GM23338 (cell line): ENCODE measurements at regions not wholly inside any gene's neighbourhood (a gene's known extent, or its start where the extent isn't known, plus 50 kb on each side); places are given as distances from the start of the nearest gene placed in this dataset.

Experiments used
- ATAC-seq: fragments of 200-7000 bp; cut with Tn5 transposase; 3 replicates; pipeline ENCODE4 v1.9.1; 2020
- DNase-seq: peaks from one replicate; pipeline ENCODE4 v3.0.0-alpha.2; 2015; ENCODE audit warnings: low spot score
- H2AFZ ChIP-seq: fragments of 200-600 bp; sonication (generic); 2 replicates; pipeline ENCODE4 v1.8.0; 2016; ENCODE audit warnings: antibody characterized with exemption, mild to moderate bottlenecking, moderate library complexity
- H3F3A ChIP-seq: fragments of 200-600 bp; sonication (generic); replicated peaks from 2 replicates; pipeline ENCODE4 v1.8.0; 2017; ENCODE audit warnings: antibody characterized with exemption, mixed run types, low read depth
- H3K27ac ChIP-seq: fragments of 200-600 bp; sonication (generic); 2 replicates; pipeline ENCODE4 v1.6.1; 2016; ENCODE audit warnings: low read depth
- H3K27me3 ChIP-seq: fragments of 200-600 bp; sonication (generic); 2 replicates; pipeline ENCODE4 v1.8.0; 2016; ENCODE audit warnings: mild to moderate bottlenecking, mixed run types, moderate library complexity; ENCODE audit not compliant: insufficient read depth
- H3K36me3 ChIP-seq: fragments of 200-600 bp; sonication (generic); 2 replicates; pipeline ENCODE4 v1.8.0; 2016; ENCODE audit warnings: mild to moderate bottlenecking; ENCODE audit not compliant: insufficient read depth
- H3K4me1 ChIP-seq: fragments of 200-600 bp; sonication (generic); 2 replicates; pipeline ENCODE4 v1.8.0; 2016; ENCODE audit warnings: mild to moderate bottlenecking, moderate library complexity; ENCODE audit not compliant: insufficient read depth
- H3K4me2 ChIP-seq: fragments of 200-600 bp; sonication (generic); 2 replicates; pipeline ENCODE4 v1.7.1; 2017; ENCODE audit warnings: mixed run types
- H3K4me3 ChIP-seq: fragments of 200-600 bp; sonication (generic); 2 replicates; pipeline ENCODE4 v1.6.1; 2016; ENCODE audit warnings: mixed run types
- H3K79me2 ChIP-seq: fragments of 200-600 bp; sonication (generic); replicated peaks from 2 replicates; pipeline ENCODE4 v1.8.0; 2017; ENCODE audit warnings: mild to moderate bottlenecking; ENCODE audit not compliant: insufficient read depth
- H3K9me2 ChIP-seq: fragments of 200-600 bp; sonication (generic); 2 replicates; pipeline ENCODE4 v1.8.0; 2017; ENCODE audit not compliant: insufficient read depth
- H4K20me1 ChIP-seq: fragments of 200-600 bp; sonication (generic); replicated peaks from 2 replicates; pipeline ENCODE4 v1.8.0; 2017; ENCODE audit warnings: mild to moderate bottlenecking; ENCODE audit not compliant: insufficient read depth
- H3K27ac Mint-ChIP-seq: 2 replicates; pipeline ENCODE4 v1.8.0; 2020; ENCODE audit warnings: inconsistent platforms, mild to moderate bottlenecking, moderate library complexity, mixed read lengths
- H3K27me3 Mint-ChIP-seq: 3 replicates; pipeline ENCODE4 v1.8.0; 2022; ENCODE audit warnings: low read depth, mild to moderate bottlenecking, moderate library complexity, mixed read lengths, inconsistent platforms; ENCODE audit not compliant: insufficient read depth, poor library complexity
- H3K36me3 Mint-ChIP-seq: 3 replicates; pipeline ENCODE4 v1.8.0; 2021; ENCODE audit warnings: low read depth, mild to moderate bottlenecking, inconsistent platforms, moderate library complexity, mixed read lengths
- H3K4me1 Mint-ChIP-seq: 3 replicates; pipeline ENCODE4 v1.8.0; 2020; ENCODE audit warnings: mild to moderate bottlenecking, inconsistent platforms, mixed read lengths
- H3K4me3 Mint-ChIP-seq: 3 replicates; pipeline ENCODE4 v1.8.0; 2021; ENCODE audit warnings: moderate library complexity, mild to moderate bottlenecking, inconsistent platforms, mixed read lengths
- H3K9me3 Mint-ChIP-seq: 3 replicates; pipeline ENCODE4 v1.8.0; 2020; ENCODE audit warnings: moderate library complexity, mild to moderate bottlenecking, inconsistent platforms, mixed read lengths
- CREB1 ChIP-seq: fragments of 250-450 bp; sonication (Bioruptor Pico); IDR thresholded peaks from 2 replicates; pipeline ENCODE4 v1.5.0; 2020; ENCODE audit warnings: low read depth, mild to moderate bottlenecking, moderate library complexity
- EZH2 ChIP-seq: fragments of 200-600 bp; sonication (generic); IDR thresholded peaks from one replicate; pipeline ENCODE4 v1.8.0; 2017; ENCODE audit warnings: antibody characterized with exemption, mild to moderate bottlenecking, low read depth; ENCODE audit not compliant: unreplicated experiment
- EZH2phosphoT487 ChIP-seq: fragments of 200-600 bp; sonication (generic); IDR thresholded peaks from one replicate; pipeline ENCODE4 v1.8.1; 2018; ENCODE audit warnings: antibody characterized with exemption; ENCODE audit not compliant: unreplicated experiment
- JUNB ChIP-seq: IDR thresholded peaks from one replicate; pipeline ENCODE4 v1.6.1; 2016; ENCODE audit warnings: antibody characterized with exemption; ENCODE audit not compliant: unreplicated experiment
- POLR2AphosphoS5 ChIP-seq: IDR thresholded peaks from 2 replicates; pipeline ENCODE4 v1.6.1; 2016; ENCODE audit warnings: antibody characterized with exemption, low read depth
- REST ChIP-seq: IDR thresholded peaks from one replicate; pipeline ENCODE4 v1.6.1; 2018; ENCODE audit warnings: antibody characterized with exemption; ENCODE audit not compliant: unreplicated experiment
- STAT1 ChIP-seq: IDR thresholded peaks from one replicate; pipeline ENCODE4 v1.6.1; 2016; ENCODE audit warnings: antibody characterized with exemption; ENCODE audit not compliant: unreplicated experiment
- ZNF114 ChIP-seq: fragments of 250-450 bp; sonication (Bioruptor Pico); IDR thresholded peaks from 2 replicates; pipeline ENCODE4 v1.5.0; 2020; ENCODE audit warnings: mild to moderate bottlenecking, moderate library complexity
- ZNF331 ChIP-seq: fragments of 250-450 bp; sonication (Bioruptor Pico); IDR thresholded peaks from 2 replicates; pipeline ENCODE4 v1.5.0; 2020; ENCODE audit warnings: low read depth, mild to moderate bottlenecking, moderate library complexity
- TF ChIP-seq, protein P1 (sequence below), 2 experiments: fragments of 200-600 bp in 1 of 2; sonication (generic) in 1 of 2; conservative IDR thresholded peaks; 2 replicates each; pipeline versions ENCODE4 v1.5.1 to v1.6.1; 2016 to 2017; ENCODE audit warnings: antibody characterized with exemption in 2 of 2, low read depth in 2 of 2, mild to moderate bottlenecking in 2 of 2, moderate library complexity in 1 of 2
- TF ChIP-seq, protein P2 (sequence below): fragments of 250-450 bp; sonication (Bioruptor Pico); IDR thresholded peaks from 2 replicates; pipeline ENCODE4 v1.5.0; 2020; ENCODE audit warnings: mild to moderate bottlenecking, moderate library complexity

DNA sequence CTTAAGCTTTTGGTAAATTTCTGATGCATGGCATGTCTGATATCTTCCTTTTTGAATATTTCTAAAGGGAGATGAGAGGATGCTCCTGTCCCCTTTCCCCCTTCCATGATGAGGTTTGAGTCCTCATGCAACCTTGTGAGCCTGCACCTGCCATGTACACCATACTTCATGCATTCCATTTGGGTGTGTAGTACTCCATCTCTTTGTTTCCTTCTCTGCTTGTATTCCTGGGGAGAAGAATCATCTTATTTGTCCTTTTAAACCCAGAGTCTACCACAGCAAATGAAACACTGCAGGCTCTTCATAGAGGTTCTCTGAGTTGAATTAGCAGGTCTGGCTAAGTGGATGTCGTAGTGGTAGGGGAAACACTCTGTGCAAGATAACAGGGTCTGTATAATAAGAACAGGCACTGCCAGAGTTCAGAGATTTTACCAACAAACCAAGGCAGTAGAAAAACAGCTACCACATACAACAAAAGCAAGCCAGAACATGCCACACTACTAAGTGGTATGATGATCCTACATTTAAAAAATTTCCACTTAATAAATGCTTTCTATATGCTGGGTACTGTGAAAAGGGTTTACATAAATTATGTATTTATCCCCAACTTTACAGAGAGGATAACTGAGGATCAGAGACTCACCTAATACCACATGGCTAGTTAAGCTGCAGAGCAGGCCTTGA is 439.8 kb upstream of the GRIA1 start (continued):
- TF ChIP-seq, protein P1, sequence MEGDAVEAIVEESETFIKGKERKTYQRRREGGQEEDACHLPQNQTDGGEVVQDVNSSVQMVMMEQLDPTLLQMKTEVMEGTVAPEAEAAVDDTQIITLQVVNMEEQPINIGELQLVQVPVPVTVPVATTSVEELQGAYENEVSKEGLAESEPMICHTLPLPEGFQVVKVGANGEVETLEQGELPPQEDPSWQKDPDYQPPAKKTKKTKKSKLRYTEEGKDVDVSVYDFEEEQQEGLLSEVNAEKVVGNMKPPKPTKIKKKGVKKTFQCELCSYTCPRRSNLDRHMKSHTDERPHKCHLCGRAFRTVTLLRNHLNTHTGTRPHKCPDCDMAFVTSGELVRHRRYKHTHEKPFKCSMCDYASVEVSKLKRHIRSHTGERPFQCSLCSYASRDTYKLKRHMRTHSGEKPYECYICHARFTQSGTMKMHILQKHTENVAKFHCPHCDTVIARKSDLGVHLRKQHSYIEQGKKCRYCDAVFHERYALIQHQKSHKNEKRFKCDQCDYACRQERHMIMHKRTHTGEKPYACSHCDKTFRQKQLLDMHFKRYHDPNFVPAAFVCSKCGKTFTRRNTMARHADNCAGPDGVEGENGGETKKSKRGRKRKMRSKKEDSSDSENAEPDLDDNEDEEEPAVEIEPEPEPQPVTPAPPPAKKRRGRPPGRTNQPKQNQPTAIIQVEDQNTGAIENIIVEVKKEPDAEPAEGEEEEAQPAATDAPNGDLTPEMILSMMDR (conservative IDR thresholded peaks at IDR 0.05; ENCODE audit: low read depth in 2 of 2), result no peak
- no peak for TF ChIP-seq ZNF331 (CRISPR knock-in tag)
- TF ChIP-seq, protein P2, sequence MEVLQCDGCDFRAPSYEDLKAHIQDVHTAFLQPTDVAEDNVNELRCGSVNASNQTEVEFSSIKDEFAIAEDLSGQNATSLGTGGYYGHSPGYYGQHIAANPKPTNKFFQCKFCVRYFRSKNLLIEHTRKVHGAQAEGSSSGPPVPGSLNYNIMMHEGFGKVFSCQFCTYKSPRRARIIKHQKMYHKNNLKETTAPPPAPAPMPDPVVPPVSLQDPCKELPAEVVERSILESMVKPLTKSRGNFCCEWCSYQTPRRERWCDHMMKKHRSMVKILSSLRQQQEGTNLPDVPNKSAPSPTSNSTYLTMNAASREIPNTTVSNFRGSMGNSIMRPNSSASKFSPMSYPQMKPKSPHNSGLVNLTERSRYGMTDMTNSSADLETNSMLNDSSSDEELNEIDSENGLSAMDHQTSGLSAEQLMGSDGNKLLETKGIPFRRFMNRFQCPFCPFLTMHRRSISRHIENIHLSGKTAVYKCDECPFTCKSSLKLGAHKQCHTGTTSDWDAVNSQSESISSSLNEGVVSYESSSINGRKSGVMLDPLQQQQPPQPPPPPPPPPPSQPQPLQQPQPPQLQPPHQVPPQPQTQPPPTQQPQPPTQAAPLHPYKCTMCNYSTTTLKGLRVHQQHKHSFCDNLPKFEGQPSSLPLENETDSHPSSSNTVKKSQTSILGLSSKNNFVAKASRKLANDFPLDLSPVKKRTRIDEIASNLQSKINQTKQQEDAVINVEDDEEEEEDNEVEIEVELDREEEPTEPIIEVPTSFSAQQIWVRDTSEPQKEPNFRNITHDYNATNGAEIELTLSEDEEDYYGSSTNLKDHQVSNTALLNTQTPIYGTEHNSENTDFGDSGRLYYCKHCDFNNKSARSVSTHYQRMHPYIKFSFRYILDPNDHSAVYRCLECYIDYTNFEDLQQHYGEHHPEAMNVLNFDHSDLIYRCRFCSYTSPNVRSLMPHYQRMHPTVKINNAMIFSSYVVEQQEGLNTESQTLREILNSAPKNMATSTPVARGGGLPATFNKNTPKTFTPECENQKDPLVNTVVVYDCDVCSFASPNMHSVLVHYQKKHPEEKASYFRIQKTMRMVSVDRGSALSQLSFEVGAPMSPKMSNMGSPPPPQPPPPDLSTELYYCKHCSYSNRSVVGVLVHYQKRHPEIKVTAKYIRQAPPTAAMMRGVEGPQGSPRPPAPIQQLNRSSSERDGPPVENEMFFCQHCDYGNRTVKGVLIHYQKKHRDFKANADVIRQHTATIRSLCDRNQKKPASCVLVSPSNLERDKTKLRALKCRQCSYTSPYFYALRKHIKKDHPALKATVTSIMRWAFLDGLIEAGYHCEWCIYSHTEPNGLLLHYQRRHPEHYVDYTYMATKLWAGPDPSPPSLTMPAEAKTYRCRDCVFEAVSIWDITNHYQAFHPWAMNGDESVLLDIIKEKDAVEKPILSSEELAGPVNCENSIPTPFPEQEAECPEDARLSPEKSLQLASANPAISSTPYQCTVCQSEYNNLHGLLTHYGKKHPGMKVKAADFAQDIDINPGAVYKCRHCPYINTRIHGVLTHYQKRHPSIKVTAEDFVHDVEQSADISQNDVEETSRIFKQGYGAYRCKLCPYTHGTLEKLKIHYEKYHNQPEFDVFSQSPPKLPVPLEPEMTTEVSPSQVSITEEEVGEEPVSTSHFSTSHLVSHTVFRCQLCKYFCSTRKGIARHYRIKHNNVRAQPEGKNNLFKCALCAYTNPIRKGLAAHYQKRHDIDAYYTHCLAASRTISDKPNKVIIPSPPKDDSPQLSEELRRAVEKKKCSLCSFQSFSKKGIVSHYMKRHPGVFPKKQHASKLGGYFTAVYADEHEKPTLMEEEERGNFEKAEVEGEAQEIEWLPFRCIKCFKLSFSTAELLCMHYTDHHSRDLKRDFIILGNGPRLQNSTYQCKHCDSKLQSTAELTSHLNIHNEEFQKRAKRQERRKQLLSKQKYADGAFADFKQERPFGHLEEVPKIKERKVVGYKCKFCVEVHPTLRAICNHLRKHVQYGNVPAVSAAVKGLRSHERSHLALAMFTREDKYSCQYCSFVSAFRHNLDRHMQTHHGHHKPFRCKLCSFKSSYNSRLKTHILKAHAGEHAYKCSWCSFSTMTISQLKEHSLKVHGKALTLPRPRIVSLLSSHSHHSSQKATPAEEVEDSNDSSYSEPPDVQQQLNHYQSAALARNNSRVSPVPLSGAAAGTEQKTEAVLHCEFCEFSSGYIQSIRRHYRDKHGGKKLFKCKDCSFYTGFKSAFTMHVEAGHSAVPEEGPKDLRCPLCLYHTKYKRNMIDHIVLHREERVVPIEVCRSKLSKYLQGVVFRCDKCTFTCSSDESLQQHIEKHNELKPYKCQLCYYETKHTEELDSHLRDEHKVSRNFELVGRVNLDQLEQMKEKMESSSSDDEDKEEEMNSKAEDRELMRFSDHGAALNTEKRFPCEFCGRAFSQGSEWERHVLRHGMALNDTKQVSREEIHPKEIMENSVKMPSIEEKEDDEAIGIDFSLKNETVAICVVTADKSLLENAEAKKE, result no peak
- no peak for TF ChIP-seq CREB1 (CRISPR knock-in tag)
- TF ChIP-seq EZH2, result no peak

DNA sequence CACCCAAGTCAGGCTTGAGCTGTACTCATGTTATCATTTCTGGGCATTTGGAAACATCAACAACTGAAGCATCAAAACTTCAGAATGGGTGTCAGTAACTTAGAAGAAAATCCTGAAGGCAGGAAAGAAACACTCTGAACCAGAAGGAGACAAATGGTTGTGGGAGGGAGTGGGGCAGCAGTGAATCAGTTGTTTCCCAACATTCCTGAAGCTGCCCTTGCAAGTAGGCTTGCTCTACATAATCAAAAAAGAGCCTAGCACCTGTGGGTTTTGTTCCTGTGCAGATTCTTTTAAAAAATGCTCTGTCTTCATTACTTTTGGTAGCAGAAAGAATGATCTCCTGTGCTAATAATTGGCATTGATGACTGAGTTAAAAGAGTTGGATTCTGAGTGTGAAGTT is 424.2 kb upstream of the GRIA1 start:
- H3F3A ChIP-seq, result no peaks in the 10 kb centered on the region
- H3K36me3 ChIP-seq, result no peaks in the 10 kb centered on the region
- H3K27ac ChIP-seq, result no peak overlapping the region
- Mint-ChIP-seq H3K27ac (no peak overlapping the region), H3K27me3 (peaks cover 3% of the 10 kb centered on the region), H3K4me3 (no peak overlapping the region), H3K4me1 (peaks cover 7% of the 10 kb centered on the region; the same call in 2 of the 3 replicates), H3K9me3 (no peaks in the 10 kb centered on the region), H3K36me3 (no peaks in the 10 kb centered on the region)
- ATAC-seq (no peak), DNase-seq (peak; percentile 4)
- H3K27me3 ChIP-seq, result no peaks in the 10 kb centered on the region
- no peak overlapping the region for H3K4me3 ChIP-seq
- no peak overlapping the region for H2AFZ ChIP-seq
- no peaks in the 10 kb centered on the region for H3K9me2 ChIP-seq
- no peaks in the 10 kb centered on the region for H3K4me1 ChIP-seq
- no peak overlapping the region for H3K4me2 ChIP-seq
- H4K20me1 ChIP-seq, result no peaks in the 10 kb centered on the region
- no peaks in the 10 kb centered on the region for H3K79me2 ChIP-seq
- no peak for TF ChIP-seq EZH2phosphoT487
- no peak for TF ChIP-seq POLR2AphosphoS5
- TF ChIP-seq ZNF331 (CRISPR knock-in tag), result no peak
- TF ChIP-seq ZNF114 (CRISPR knock-in tag), result no peak
- TF ChIP-seq REST, result no peak
- no peak for TF ChIP-seq STAT1
- TF ChIP-seq, protein P1 (conservative IDR thresholded peaks at IDR 0.05; ENCODE audit: low read depth in 2 of 2), result no peak
- no peak for TF ChIP-seq JUNB
